Ishikawa (cell line): ENCODE measurements at regions not wholly inside any gene's neighbourhood (a gene's known extent, or its start where the extent isn't known, plus 50 kb on each side); places are given as distances from the start of the nearest gene placed in this dataset.

Experiments used
- CEBPB ChIP-seq: IDR thresholded peaks from 2 replicates; pipeline ENCODE4 v1.6.1; 2012
- CREB1 ChIP-seq: IDR thresholded peaks from 2 replicates; pipeline ENCODE4 v1.6.1; 2012; ENCODE audit warnings: low read depth
- EGR1 ChIP-seq: IDR thresholded peaks from 2 replicates; pipeline ENCODE4 v1.6.1; 2012
- EP300 ChIP-seq: IDR thresholded peaks from 2 replicates; pipeline ENCODE4 v1.6.1; 2012; ENCODE audit warnings: borderline replicate concordance
- FOXM1 ChIP-seq: IDR thresholded peaks from 2 replicates; pipeline ENCODE4 v1.6.1; 2012; ENCODE audit warnings: low read depth, borderline replicate concordance
- NFIC ChIP-seq: IDR thresholded peaks from 2 replicates; pipeline ENCODE4 v1.6.1; 2012
- RAD21 ChIP-seq: IDR thresholded peaks from 2 replicates; pipeline ENCODE4 v1.6.1; 2012; ENCODE audit warnings: low read depth
- TAF1 ChIP-seq: IDR thresholded peaks from 2 replicates; pipeline ENCODE4 v1.6.1; 2012; ENCODE audit warnings: low read depth, mild to moderate bottlenecking
- TCF12 ChIP-seq: IDR thresholded peaks from 2 replicates; pipeline ENCODE4 v1.6.1; 2012; ENCODE audit warnings: low read depth
- TEAD4 ChIP-seq: IDR thresholded peaks from 2 replicates; pipeline ENCODE4 v1.6.1; 2012
- YY1 ChIP-seq: IDR thresholded peaks from 2 replicates; pipeline ENCODE4 v1.6.1; 2012; ENCODE audit warnings: low read depth
- ZBTB7A ChIP-seq: IDR thresholded peaks from 2 replicates; pipeline ENCODE4 v1.6.1; 2012; ENCODE audit warnings: low read depth
- TF ChIP-seq, protein P1 (sequence below): IDR thresholded peaks from 2 replicates; pipeline ENCODE4 v1.6.1; 2012
- TF ChIP-seq, protein P2 (sequence below): IDR thresholded peaks from 2 replicates; pipeline ENCODE4 v1.6.1; 2012; ENCODE audit warnings: low read depth, mild to moderate bottlenecking
- TF ChIP-seq, protein P3 (sequence below): IDR thresholded peaks from 2 replicates; pipeline ENCODE4 v1.6.1; 2012

DNA sequence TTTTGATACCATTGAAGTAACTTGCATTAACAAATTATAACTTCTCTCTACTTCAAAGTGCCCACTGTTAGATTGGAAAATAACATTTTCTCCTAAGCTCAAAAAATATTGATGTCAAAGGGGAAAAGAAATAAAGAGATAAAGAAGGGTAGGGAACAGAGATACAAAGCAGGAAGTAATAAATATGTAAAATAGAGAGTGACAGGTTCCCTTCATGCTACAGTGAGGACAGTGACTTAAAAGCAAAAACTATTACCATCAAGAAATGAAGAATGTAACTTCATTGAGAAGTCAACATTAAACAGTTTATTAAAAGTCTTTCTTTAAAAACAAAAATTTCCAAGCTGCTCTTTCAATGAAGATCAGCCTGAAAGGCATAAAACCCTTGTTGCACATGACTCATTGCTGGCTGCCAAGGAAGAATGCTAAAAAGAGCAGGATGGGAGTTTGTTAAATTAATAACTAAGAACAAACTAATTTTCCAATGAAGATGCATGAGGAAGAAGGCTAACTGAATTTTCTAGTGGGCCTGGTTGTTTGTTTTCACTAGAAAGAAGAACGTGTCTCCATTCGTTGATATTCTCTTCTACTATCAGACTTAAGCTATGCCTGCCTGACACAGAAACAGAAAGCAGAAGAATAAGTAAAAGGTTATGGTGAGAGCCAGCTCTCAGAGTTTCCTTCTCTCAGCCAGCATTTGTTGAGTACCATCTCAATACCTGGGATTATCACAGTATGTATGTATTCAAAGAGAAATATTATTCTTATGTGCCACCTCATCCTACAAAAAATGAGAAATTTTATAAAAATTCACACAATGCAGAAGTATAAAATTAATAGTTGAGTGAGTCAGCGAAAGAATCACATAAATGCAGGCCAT, 197.8 kb upstream of the NREP start:
- TF ChIP-seq, protein P1, sequence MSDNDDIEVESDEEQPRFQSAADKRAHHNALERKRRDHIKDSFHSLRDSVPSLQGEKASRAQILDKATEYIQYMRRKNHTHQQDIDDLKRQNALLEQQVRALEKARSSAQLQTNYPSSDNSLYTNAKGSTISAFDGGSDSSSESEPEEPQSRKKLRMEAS = no peak
- TF ChIP-seq, protein P2, sequence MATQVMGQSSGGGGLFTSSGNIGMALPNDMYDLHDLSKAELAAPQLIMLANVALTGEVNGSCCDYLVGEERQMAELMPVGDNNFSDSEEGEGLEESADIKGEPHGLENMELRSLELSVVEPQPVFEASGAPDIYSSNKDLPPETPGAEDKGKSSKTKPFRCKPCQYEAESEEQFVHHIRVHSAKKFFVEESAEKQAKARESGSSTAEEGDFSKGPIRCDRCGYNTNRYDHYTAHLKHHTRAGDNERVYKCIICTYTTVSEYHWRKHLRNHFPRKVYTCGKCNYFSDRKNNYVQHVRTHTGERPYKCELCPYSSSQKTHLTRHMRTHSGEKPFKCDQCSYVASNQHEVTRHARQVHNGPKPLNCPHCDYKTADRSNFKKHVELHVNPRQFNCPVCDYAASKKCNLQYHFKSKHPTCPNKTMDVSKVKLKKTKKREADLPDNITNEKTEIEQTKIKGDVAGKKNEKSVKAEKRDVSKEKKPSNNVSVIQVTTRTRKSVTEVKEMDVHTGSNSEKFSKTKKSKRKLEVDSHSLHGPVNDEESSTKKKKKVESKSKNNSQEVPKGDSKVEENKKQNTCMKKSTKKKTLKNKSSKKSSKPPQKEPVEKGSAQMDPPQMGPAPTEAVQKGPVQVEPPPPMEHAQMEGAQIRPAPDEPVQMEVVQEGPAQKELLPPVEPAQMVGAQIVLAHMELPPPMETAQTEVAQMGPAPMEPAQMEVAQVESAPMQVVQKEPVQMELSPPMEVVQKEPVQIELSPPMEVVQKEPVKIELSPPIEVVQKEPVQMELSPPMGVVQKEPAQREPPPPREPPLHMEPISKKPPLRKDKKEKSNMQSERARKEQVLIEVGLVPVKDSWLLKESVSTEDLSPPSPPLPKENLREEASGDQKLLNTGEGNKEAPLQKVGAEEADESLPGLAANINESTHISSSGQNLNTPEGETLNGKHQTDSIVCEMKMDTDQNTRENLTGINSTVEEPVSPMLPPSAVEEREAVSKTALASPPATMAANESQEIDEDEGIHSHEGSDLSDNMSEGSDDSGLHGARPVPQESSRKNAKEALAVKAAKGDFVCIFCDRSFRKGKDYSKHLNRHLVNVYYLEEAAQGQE = no peak
- TF ChIP-seq CREB1 = no peak
- TF ChIP-seq FOXM1 = no peak
- TF ChIP-seq RAD21 = no peak
- TF ChIP-seq TEAD4 = no peak
- TF ChIP-seq EP300 = no peak
- TF ChIP-seq TCF12 = no peak
- TF ChIP-seq CEBPB = no peak
- no peak for TF ChIP-seq EGR1
- TF ChIP-seq TAF1 = no peak
- TF ChIP-seq ZBTB7A = no peak
- TF ChIP-seq, protein P3, sequence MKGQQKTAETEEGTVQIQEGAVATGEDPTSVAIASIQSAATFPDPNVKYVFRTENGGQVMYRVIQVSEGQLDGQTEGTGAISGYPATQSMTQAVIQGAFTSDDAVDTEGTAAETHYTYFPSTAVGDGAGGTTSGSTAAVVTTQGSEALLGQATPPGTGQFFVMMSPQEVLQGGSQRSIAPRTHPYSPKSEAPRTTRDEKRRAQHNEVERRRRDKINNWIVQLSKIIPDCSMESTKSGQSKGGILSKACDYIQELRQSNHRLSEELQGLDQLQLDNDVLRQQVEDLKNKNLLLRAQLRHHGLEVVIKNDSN = no peak
- no peak for TF ChIP-seq NFIC
- TF ChIP-seq YY1 = no peak

DNA sequence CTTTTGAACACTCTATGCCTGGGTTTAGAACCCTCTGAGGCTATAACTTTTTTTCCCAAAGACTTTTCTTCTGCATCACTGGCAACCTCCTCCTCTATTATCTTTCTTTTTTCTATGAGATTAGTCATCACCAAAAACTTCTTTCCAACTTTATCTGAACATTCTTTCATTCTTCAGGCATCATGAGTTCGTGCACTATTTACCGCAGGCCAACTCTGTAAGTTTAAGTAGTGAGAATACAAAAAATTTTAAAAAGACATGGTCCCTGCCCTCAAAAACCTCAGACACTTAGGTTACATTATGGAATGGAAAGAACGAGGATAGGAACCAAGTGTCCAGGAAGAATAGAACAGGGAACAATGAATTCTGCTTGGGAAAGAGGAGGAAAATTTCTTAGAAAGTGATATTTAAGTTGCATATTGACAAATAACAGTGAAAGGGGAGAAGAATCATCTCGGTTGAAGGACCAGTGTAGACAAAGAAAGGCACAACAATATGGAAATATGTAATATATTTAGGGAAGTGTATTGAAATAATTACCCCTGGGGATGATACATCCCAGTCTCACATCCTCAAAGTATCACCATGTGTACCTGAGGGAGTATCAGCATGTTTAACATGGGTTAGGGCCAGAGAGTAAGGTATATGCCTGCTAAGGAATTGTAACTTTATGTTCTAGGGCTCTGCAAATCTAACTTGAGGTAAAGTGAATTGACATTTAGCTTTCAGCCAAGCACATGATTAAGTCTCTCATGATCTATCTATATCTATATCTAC, 196.5 kb upstream of the NREP start:
- TF ChIP-seq TAF1 = no peak

DNA sequence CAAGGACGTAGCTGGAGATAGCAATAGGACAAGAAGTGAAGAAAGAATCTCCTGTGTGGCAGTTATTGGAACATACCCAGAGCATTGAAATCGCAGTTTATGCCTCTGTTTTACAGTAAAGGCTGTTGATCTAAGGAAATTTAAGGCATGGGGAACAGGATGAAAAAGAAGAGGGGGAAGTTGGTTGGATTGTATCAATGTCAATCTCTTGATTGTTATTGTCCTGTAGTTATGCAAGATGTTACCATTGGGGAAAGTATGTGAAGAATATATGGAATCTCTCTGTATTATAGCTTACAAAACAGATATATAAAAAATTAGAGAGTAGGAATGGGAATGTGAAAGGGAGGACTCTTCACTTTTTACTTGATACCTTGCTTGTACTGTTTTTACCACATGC, 195.6 kb upstream of the NREP start:
- TF ChIP-seq CEBPB (no peak), TAF1 (no peak), CREB1 (no peak)
- TF ChIP-seq, protein P1 = no peak

DNA sequence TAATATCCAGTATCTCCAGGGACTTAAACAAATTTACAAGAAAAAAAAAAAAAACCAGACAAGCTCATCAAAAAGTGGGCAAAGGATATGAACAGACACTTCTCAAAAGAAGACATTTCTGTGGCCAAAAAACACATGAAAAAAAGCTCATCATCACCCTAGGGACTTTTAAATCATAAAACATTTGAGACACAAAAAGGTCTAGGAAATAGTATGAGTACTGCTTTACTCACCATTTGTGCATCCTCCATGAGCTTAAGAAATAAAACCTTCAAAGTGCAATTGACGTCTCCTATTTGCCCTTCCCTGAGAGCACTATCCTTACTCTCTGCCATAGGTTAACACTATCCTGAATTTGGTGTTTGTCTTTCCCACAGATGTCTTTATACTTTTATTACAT, 193.7 kb upstream of the NREP start:
- TF ChIP-seq RAD21 (no peak), TEAD4 (no peak), TCF12 (no peak), YY1 (no peak), TAF1 (no peak), NFIC (no peak), ZBTB7A (no peak), CEBPB (no peak), CREB1 (no peak), EGR1 (no peak), FOXM1 (no peak), EP300 (no peak)
- TF ChIP-seq, protein P3 = no peak
- TF ChIP-seq, protein P2 = no peak
- TF ChIP-seq, protein P1 = no peak

DNA sequence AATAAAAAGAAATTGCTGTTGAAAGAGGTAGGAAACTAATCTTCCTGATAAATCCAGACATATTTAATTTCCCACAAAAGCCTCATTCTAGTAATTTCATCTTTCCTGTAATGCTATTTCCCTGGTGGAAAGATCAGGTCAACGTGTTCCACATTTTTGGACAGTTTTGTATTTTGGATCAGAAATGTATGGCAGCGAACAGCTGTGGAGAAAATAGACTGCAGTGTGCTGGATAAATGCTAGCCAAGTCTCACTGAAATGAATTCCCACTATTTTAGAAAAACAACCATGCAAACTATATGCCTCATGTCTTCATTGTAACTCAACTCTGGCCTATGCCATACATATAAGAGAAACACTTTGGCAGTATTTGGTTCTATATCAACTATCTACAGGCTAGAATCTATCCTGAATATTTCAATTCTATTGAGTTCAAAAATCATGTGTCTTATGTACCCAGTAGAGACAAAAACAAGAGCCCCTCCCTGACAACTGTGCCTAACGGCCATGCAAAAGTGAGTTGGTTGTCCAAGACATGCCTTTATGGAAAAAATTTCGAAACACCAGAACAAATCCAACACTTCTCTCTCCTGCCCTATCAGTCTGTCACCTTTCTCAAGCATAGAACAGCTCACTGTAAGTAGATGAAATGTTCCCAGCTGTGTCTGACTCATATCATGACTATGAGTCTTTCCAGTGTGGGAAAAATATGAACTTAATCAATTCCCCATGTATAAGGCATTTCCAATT, 191.3 kb upstream of the NREP start:
- TF ChIP-seq, protein P1 = no peak
- TF ChIP-seq CREB1 (no peak), CEBPB (no peak), TEAD4 (no peak), RAD21 (no peak), TAF1 (no peak), ZBTB7A (no peak), EP300 (no peak), EGR1 (no peak)
- TF ChIP-seq, protein P3 = no peak
